WTC11 (cell line): ENCODE measurements at regions not wholly inside any gene's neighbourhood (a gene's known extent, or its start where the extent isn't known, plus 50 kb on each side); places are given as distances from the start of the nearest gene placed in this dataset.

Source experiments
- ATAC-seq: fragments of 200-7000 bp; cut with Tn5 transposase; 2 replicates; pipeline ENCODE4 v1.10.0; 2021; ENCODE audit warnings: mild to moderate bottlenecking, moderate library complexity
- CTCF ChIA-PET: fragments of 300-600 bp; sonication (Branson Sonifier 250); formaldehyde crosslinking; loops from one replicate; lab custom pipeline; 2021; ENCODE audit warnings: antibody characterized with exemption; lab: Charles Lee
- POLR2A ChIA-PET: fragments of 350-600 bp; sonication (Branson Sonifier 250); formaldehyde crosslinking; loops from one replicate; lab custom pipeline; 2021; ENCODE audit warnings: antibody characterized with exemption; lab: Charles Lee
- DNase-seq: peaks from one replicate; pipeline ENCODE4 v3.0.0; 2021; ENCODE audit warnings: low spot score
- H3K27ac Mint-ChIP-seq: 2 replicates; pipeline ENCODE4 v1.8.0; 2021; ENCODE audit warnings: mixed read lengths
- H3K27me3 Mint-ChIP-seq: 2 replicates; pipeline ENCODE4 v1.8.0; 2021; ENCODE audit warnings: low read depth, mild to moderate bottlenecking, moderate library complexity, mixed read lengths
- H3K36me3 Mint-ChIP-seq: 2 replicates; pipeline ENCODE4 v1.8.0; 2021; ENCODE audit warnings: mixed read lengths
- H3K4me1 Mint-ChIP-seq: 2 replicates; pipeline ENCODE4 v1.8.0; 2022; ENCODE audit warnings: mixed read lengths
- H3K4me3 Mint-ChIP-seq: 2 replicates; pipeline ENCODE4 v1.8.0; 2021; ENCODE audit warnings: mild to moderate bottlenecking, moderate library complexity, mixed read lengths
- H3K9me3 Mint-ChIP-seq: 2 replicates; pipeline ENCODE4 v1.8.0; 2021; ENCODE audit warnings: mixed read lengths
- AFF4 ChIP-seq: sonication (generic); formaldehyde crosslinking; IDR thresholded peaks from 2 replicates; pipeline ENCODE4 v1.8.1; 2023; ENCODE audit warnings: mild to moderate bottlenecking, missing genetic modification reagents, borderline replicate concordance
- ELF4 ChIP-seq: sonication (generic); formaldehyde crosslinking; IDR thresholded peaks from 2 replicates; pipeline ENCODE4 v1.8.1; 2022; ENCODE audit warnings: low read depth, mild to moderate bottlenecking, moderate library complexity, missing genetic modification reagents
- ERG ChIP-seq: fragments of 250-450 bp; sonication (Bioruptor Pico); IDR thresholded peaks from 2 replicates; pipeline ENCODE4 v1.8.0; 2021; ENCODE audit warnings: mild to moderate bottlenecking
- ESRRA ChIP-seq: sonication (generic); formaldehyde crosslinking; IDR thresholded peaks from 2 replicates; pipeline ENCODE4 v1.8.1; 2022; ENCODE audit warnings: mild to moderate bottlenecking, missing genetic modification reagents, borderline replicate concordance
- FOXP1 ChIP-seq: sonication (generic); formaldehyde crosslinking; IDR thresholded peaks from 2 replicates; pipeline ENCODE4 v1.8.0; 2022; ENCODE audit warnings: missing genetic modification reagents, mild to moderate bottlenecking, moderate library complexity, borderline replicate concordance
- FOXP4 ChIP-seq: sonication (generic); formaldehyde crosslinking; IDR thresholded peaks from 2 replicates; pipeline ENCODE4 v1.8.0; 2022; ENCODE audit warnings: mild to moderate bottlenecking, missing genetic modification reagents
- MXD4 ChIP-seq: fragments of 250-450 bp; sonication (Bioruptor Pico); IDR thresholded peaks from 2 replicates; pipeline ENCODE4 v1.8.0; 2021; ENCODE audit warnings: mild to moderate bottlenecking, moderate library complexity, borderline replicate concordance
- NR1H2 ChIP-seq: sonication (generic); formaldehyde crosslinking; IDR thresholded peaks from 2 replicates; pipeline ENCODE4 v1.9.0; 2021; ENCODE audit warnings: mild to moderate bottlenecking, moderate library complexity, missing genetic modification reagents
- OVOL2 ChIP-seq: fragments of 250-450 bp; sonication (Bioruptor Pico); IDR thresholded peaks from 2 replicates; pipeline ENCODE4 v1.9.0; 2021; ENCODE audit warnings: mild to moderate bottlenecking, borderline replicate concordance
- PRRX2 ChIP-seq: fragments of 250-450 bp; sonication (Bioruptor Pico); IDR thresholded peaks from 2 replicates; pipeline ENCODE4 v1.8.0; 2021; ENCODE audit warnings: mild to moderate bottlenecking
- SMAD3 ChIP-seq: sonication (generic); formaldehyde crosslinking; IDR thresholded peaks from 2 replicates; pipeline ENCODE4 v1.8.0; 2022; ENCODE audit warnings: missing genetic modification reagents, mild to moderate bottlenecking, borderline replicate concordance
- STAT6 ChIP-seq: sonication (generic); formaldehyde crosslinking; conservative IDR thresholded peaks from 2 replicates; pipeline ENCODE4 v1.8.1; 2023; ENCODE audit warnings: mild to moderate bottlenecking, low read depth, missing genetic modification reagents, moderate library complexity
- ZNF219 ChIP-seq: sonication (generic); formaldehyde crosslinking; IDR thresholded peaks from 2 replicates; pipeline ENCODE4 v1.8.0; 2023; ENCODE audit warnings: missing genetic modification reagents, mild to moderate bottlenecking, borderline replicate concordance
- ZNF281 ChIP-seq: sonication (generic); formaldehyde crosslinking; IDR thresholded peaks from 2 replicates; pipeline ENCODE4 v1.8.0; 2023; ENCODE audit warnings: mild to moderate bottlenecking, missing genetic modification reagents
- ZNF317 ChIP-seq: sonication (generic); formaldehyde crosslinking; IDR thresholded peaks from 2 replicates; pipeline ENCODE4 v1.8.1; 2023; ENCODE audit warnings: low read depth, mild to moderate bottlenecking, moderate library complexity, missing genetic modification reagents, borderline replicate concordance
- ZNF423 ChIP-seq: fragments of 250-450 bp; sonication (Bioruptor Pico); IDR thresholded peaks from 2 replicates; pipeline ENCODE4 v2.1.2; 2022; ENCODE audit warnings: mild to moderate bottlenecking, moderate library complexity
- ZNF425 ChIP-seq: fragments of 250-450 bp; sonication (Bioruptor Pico); conservative IDR thresholded peaks from 2 replicates; pipeline ENCODE4 v1.9.0; 2021; ENCODE audit warnings: mild to moderate bottlenecking
- ZSCAN18 ChIP-seq: fragments of 250-450 bp; sonication (Bioruptor Pico); IDR thresholded peaks from 2 replicates; pipeline ENCODE4 v2.1.2; 2022; ENCODE audit warnings: mild to moderate bottlenecking, moderate library complexity

GRCh38 chr14:87268997-87269396, 724.0 kb downstream of the GALC start:
- CTCF ChIA-PET, result no interaction called here
- Mint-ChIP-seq H3K36me3 (peaks cover 23% of the 10 kb centered on the region), H3K27ac (no peak overlapping the region)

More at GRCh38 chr14:87268997-87269396, 724.0 kb downstream of the GALC start:
- ATAC-seq, result no peak
- no peak for DNase-seq
- Mint-ChIP-seq H3K27me3 (peaks cover 12% of the 10 kb centered on the region), H3K9me3 (peaks cover 27% of the 10 kb centered on the region), H3K4me1 (peaks cover 24% of the 10 kb centered on the region), H3K4me3 (no peak overlapping the region)
- POLR2A ChIA-PET, result no interaction called here
- TF ChIP-seq OVOL2 (CRISPR knock-in tag), result no peak
- TF ChIP-seq ZNF425 (CRISPR knock-in tag), result no peak
- no peak for TF ChIP-seq ZNF281 (CRISPR knock-in tag)
- no peak for TF ChIP-seq ELF4 (CRISPR knock-in tag)
- no peak for TF ChIP-seq ZNF317 (CRISPR knock-in tag)
- no peak for TF ChIP-seq FOXP4
- TF ChIP-seq ERG (CRISPR knock-in tag), result no peak
- no peak for TF ChIP-seq ESRRA
- no peak for TF ChIP-seq ZNF423 (CRISPR knock-in tag)
- TF ChIP-seq MXD4, result no peak
- TF ChIP-seq SMAD3, result no peak
- TF ChIP-seq NR1H2 (CRISPR knock-in tag), result no peak
- TF ChIP-seq STAT6, result no peak
- no peak for TF ChIP-seq ZNF219 (CRISPR knock-in tag)
- TF ChIP-seq PRRX2 (CRISPR knock-in tag), result no peak
- no peak for TF ChIP-seq ZSCAN18 (CRISPR knock-in tag)
- no peak for TF ChIP-seq FOXP1
- no peak for TF ChIP-seq AFF4
